ENCODE measurements at regions not wholly inside any gene's neighbourhood (a gene's known extent, or its start where the extent isn't known, plus 50 kb on each side); places are given as distances from the start of the nearest gene placed in this dataset.

DNA sequence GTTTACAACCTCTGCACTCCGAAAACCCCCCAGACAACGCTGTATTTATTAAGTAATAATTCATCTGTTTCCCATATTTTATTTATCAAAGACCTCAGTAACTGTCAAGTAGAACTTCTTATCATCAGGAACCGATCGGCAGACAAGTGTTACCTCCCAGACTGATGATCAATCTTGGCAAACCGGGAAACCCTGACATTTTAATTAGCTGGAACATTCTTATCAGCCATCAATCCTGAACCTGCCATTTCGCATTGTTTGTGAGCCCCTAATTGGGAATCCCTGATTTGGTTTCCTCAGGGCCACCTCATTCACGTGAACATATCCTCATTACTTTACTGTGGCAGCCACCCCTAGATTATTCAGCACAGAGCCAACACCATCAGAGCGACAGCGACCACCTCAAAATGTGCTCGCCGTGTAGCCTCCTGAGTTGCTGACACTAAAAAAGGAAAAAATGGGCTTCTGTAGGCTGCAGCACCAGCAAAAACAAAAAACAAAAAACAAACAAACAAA is 93.6 kb upstream of the SDK1 start:
- no peaks in the 10 kb centered on the region for H3K4me1 Mint-ChIP-seq
- H3K27me3 Mint-ChIP-seq: no peaks in the 10 kb centered on the region
- no peaks in the 10 kb centered on the region for H3K36me3 Mint-ChIP-seq (ENCODE audit: low read depth)
- CTCF ChIA-PET: no interaction called here
- DNase-seq: peak; percentile 4
- no peak overlapping the region for H3K4me3 Mint-ChIP-seq
- POLR2A ChIA-PET: no interaction called here
- no peaks in the 10 kb centered on the region for H3K9me3 Mint-ChIP-seq
- no peak overlapping the region for H3K27ac Mint-ChIP-seq

- DNase-seq: peak; percentile 13
- Mint-ChIP-seq H3K4me3 (no peak overlapping the region), H3K36me3 (ENCODE audit: low read depth) (no peaks in the 10 kb centered on the region), H3K4me1 (no peaks in the 10 kb centered on the region), H3K9me3 (no peaks in the 10 kb centered on the region), H3K27ac (no peak overlapping the region), H3K27me3 (no peaks in the 10 kb centered on the region)
- POLR2A ChIA-PET: no interaction called here
- CTCF ChIA-PET: no interaction called here
Observed at GRCh38 chr7:3210531-3210930, 90.5 kb upstream of the SDK1 start.

DNA sequence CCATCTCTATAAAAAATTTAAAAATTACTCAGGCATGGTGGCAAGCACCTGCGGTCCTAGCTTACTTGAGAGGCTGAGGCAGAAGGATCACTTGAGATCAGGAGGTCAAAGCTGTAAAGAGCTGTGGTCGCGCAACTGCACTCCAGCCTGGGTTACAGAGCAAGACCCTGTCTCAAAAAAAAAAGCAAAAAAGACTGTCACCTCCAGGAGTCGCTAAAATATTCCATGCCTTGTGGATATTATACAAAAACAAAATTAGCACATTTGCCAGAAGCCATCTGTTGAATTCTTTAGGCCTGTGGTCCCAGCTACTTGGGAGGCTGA is 87.0 kb upstream of the SDK1 start:
- no peak for DNase-seq

DNA sequence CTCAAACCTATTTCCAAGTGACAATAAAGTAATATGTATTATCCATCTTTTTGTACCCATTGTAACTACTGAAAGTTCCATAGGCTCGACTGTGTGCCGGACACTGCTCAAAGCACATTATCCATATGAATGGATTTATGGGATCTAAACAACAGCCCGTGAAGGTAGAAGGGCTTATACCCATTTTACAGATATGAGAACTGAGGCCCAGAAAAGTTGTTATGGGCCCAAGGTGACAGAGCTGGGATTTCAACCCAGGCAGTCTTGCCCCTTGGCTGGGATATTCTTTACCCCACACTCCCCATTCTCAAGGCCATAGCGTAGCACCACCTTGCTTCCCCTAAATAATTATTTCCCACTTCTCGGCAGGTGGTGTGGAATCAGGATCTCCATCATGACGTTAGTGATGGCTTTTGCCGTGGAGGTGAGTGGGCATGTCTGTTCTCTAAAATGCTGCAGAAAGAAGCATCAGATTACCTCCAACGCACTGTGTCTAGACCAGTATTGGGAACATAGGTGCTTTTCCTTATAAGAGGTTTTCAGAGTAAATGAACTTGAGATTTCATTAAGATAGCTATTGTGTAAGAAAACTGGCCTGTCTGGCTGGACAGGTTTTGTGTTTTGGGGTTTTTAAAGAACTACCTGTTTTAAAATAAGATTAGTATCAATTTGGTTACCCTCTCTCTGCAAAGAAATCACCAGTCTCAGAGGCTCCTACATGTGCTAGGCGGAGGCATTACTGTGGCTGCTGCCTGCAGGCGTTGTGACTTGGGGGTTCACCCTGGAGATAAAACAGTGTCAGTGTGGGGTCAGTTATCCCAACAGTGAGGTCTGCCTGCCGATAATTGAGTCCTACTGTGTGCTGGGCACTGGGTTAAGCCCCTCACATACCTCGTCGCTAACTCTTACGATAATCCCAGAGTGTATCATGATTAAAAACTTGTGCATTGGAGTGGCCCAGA is 85.1 kb upstream of the SDK1 start:
- Mint-ChIP-seq H3K27ac (no peak overlapping the region), H3K36me3 (ENCODE audit: low read depth) (no peaks in the 10 kb centered on the region), H3K4me1 (no peaks in the 10 kb centered on the region), H3K9me3 (no peaks in the 10 kb centered on the region), H3K27me3 (peaks cover 22% of the 10 kb centered on the region), H3K4me3 (no peak overlapping the region)
- peak; percentile 6 for DNase-seq
- CTCF ChIA-PET: no interaction called here
- POLR2A ChIA-PET: no interaction called here

More for the DNA sequence above, 87.0 kb upstream of the SDK1 start:
- H3K27me3 Mint-ChIP-seq: peaks cover 13% of the 10 kb centered on the region
- no peak overlapping the region for H3K4me3 Mint-ChIP-seq
- H3K4me1 Mint-ChIP-seq: no peaks in the 10 kb centered on the region
- H3K27ac Mint-ChIP-seq: no peak overlapping the region
- ChIA-PET POLR2A (no interaction called here), CTCF (no interaction called here)
- no peaks in the 10 kb centered on the region for H3K36me3 Mint-ChIP-seq (ENCODE audit: low read depth)
- H3K9me3 Mint-ChIP-seq: no peaks in the 10 kb centered on the region

- Mint-ChIP-seq H3K27me3 (peaks cover 24% of the 10 kb centered on the region), H3K9me3 (no peaks in the 10 kb centered on the region), H3K36me3 (ENCODE audit: low read depth) (no peaks in the 10 kb centered on the region), H3K27ac (no peak overlapping the region), H3K4me3 (no peak overlapping the region), H3K4me1 (no peaks in the 10 kb centered on the region)
- POLR2A ChIA-PET: no interaction called here
- DNase-seq: peak; percentile 2
- CTCF ChIA-PET: interaction anchor here (0.7 kb wide), 1 partner anchor 125 kb away, joined by 3 read pairs; no protein-coding TSS in a partner anchor
Observed at GRCh38 chr7:3217166-3217565, 83.9 kb upstream of the SDK1 start.

- no peak for DNase-seq
- Mint-ChIP-seq H3K36me3 (ENCODE audit: low read depth) (no peaks in the 10 kb centered on the region), H3K27ac (no peak overlapping the region), H3K4me1 (no peaks in the 10 kb centered on the region), H3K27me3 (peaks cover 26% of the 10 kb centered on the region), H3K4me3 (no peak overlapping the region), H3K9me3 (no peaks in the 10 kb centered on the region)
- ChIA-PET POLR2A (no interaction called here), CTCF (interaction anchor here (0.7 kb wide), 1 partner anchor 269 kb away, joined by 3 read pairs; no protein-coding TSS in a partner anchor)
Observed at GRCh38 chr7:3218411-3219225, 82.4 kb upstream of the SDK1 start.

DNA sequence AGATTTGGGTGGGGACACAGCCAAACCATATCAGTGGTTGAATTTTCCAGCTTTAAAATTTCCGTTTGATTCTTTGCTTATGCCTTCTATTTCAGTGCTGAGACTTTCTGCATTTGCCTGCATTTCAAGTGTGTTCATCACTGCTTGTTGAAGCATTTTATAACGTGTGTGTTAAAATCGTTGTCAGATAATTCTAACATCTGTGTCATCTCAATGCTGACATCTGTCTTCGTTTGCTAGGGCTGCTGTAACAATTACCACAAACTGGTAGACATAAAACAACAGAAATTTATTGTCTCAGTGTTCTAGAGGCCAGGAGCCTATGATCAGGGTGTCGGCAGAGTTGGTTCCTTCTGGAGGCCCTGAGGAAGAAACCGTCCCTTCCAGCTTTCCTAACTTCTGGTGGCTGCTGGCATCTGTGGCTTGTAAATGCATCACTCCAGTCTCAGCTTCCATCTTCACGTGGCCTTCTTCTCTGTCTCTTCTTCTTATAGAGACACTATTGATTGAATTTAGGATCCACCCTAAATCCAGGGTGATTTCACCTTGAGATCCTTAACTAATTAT is 71.1 kb upstream of the SDK1 start:
- H3K27me3 Mint-ChIP-seq: peaks cover 25% of the 10 kb centered on the region
- POLR2A ChIA-PET: no interaction called here
- no peak overlapping the region for H3K4me3 Mint-ChIP-seq
- no peak for DNase-seq
- H3K27ac Mint-ChIP-seq: no peak overlapping the region
- peaks cover 2% of the 10 kb centered on the region for H3K9me3 Mint-ChIP-seq
- CTCF ChIA-PET: no interaction called here
- peaks cover 9% of the 10 kb centered on the region for H3K4me1 Mint-ChIP-seq
- H3K36me3 Mint-ChIP-seq (ENCODE audit: low read depth): no peaks in the 10 kb centered on the region

GRCh38 chr7:3230908-3231307 is 70.1 kb upstream of the SDK1 start:
- peaks cover 8% of the 10 kb centered on the region for H3K9me3 Mint-ChIP-seq
- ChIA-PET CTCF (interaction anchor here (1.1 kb wide), 1 partner anchor 12 kb away, joined by 4 read pairs; no protein-coding TSS in a partner anchor), POLR2A (no interaction called here)
- no peak for DNase-seq
- H3K4me1 Mint-ChIP-seq: peaks cover 9% of the 10 kb centered on the region
- H3K27me3 Mint-ChIP-seq: peaks cover 26% of the 10 kb centered on the region
- H3K36me3 Mint-ChIP-seq (ENCODE audit: low read depth): no peaks in the 10 kb centered on the region
- no peak overlapping the region for H3K4me3 Mint-ChIP-seq
- no peak overlapping the region for H3K27ac Mint-ChIP-seq

DNA sequence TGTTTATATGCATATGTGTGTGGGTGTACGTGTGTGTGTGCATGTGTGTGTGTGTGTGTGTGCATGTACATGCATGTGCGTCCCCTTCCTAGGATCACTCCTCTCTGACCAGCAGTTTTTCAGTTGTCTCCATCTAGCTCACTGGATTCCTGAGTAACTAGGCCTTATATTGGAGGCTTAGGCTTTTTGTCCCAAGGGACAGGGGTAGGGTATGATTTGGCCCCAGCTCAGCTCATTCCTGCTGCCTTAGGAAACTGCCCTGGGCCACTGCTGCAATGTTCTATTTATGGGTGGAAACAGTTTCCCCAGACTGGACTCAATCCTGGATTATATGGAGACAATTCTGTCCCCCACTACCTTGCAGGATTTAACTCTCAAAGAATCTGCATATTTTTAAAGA is 68.8 kb upstream of the SDK1 start:
- Mint-ChIP-seq H3K27me3 (peaks cover 17% of the 10 kb centered on the region), H3K4me1 (peaks cover 6% of the 10 kb centered on the region), H3K27ac (no peak overlapping the region), H3K4me3 (no peak overlapping the region), H3K36me3 (ENCODE audit: low read depth) (no peaks in the 10 kb centered on the region), H3K9me3 (peaks cover 10% of the 10 kb centered on the region)
- CTCF ChIA-PET: no interaction called here
- POLR2A ChIA-PET: no interaction called here
- DNase-seq: no peak

GRCh38 chr7:3233301-3233700 is 67.8 kb upstream of the SDK1 start:
- DNase-seq: no peak
- ChIA-PET CTCF (interaction anchor here (0.6 kb wide), 1 partner anchor 49 kb away, joined by 3 read pairs; no protein-coding TSS in a partner anchor), POLR2A (no interaction called here)
- Mint-ChIP-seq H3K27me3 (peaks cover 21% of the 10 kb centered on the region), H3K4me3 (no peak overlapping the region), H3K9me3 (peaks cover 15% of the 10 kb centered on the region), H3K27ac (no peak overlapping the region), H3K36me3 (ENCODE audit: low read depth) (no peaks in the 10 kb centered on the region), H3K4me1 (peaks cover 2% of the 10 kb centered on the region)

DNA sequence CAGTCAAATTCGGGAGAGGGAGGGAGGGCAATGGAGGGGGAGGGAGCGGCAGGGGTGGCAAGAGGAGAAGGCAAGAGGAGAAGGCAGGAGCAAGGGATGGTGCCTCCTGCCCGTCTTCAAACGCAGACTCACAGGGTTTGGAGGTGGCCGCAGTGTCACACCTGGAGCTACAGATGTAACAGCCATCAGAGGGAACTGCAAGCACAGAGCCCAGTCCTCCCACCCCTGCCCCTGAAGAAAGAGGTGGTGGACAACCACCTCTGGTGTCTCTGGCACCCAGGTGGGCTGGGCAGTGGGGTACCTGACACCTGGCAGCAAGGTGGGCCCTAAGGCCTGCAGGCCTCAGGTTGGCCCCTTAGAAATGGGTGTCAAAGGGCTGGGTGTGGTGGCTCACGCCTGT is 67.0 kb upstream of the SDK1 start:
- Mint-ChIP-seq H3K4me3 (no peak overlapping the region), H3K27me3 (peaks cover 21% of the 10 kb centered on the region), H3K9me3 (peaks cover 15% of the 10 kb centered on the region), H3K36me3 (ENCODE audit: low read depth) (no peaks in the 10 kb centered on the region), H3K4me1 (no peaks in the 10 kb centered on the region), H3K27ac (no peak overlapping the region)
- ChIA-PET POLR2A (no interaction called here), CTCF (interaction anchor here (0.6 kb wide), 1 partner anchor 50 kb away, joined by 3 read pairs; no protein-coding TSS in a partner anchor)
- no peak for DNase-seq

- peaks cover 15% of the 10 kb centered on the region for H3K9me3 Mint-ChIP-seq
- POLR2A ChIA-PET: no interaction called here
- CTCF ChIA-PET: no interaction called here
- no peaks in the 10 kb centered on the region for H3K36me3 Mint-ChIP-seq (ENCODE audit: low read depth)
- peaks cover 14% of the 10 kb centered on the region for H3K27me3 Mint-ChIP-seq
- DNase-seq: no peak
- H3K4me1 Mint-ChIP-seq: no peaks in the 10 kb centered on the region
- H3K4me3 Mint-ChIP-seq: no peak overlapping the region
- H3K27ac Mint-ChIP-seq: no peak overlapping the region
Observed at GRCh38 chr7:3234851-3235250, 66.2 kb upstream of the SDK1 start.

DNA sequence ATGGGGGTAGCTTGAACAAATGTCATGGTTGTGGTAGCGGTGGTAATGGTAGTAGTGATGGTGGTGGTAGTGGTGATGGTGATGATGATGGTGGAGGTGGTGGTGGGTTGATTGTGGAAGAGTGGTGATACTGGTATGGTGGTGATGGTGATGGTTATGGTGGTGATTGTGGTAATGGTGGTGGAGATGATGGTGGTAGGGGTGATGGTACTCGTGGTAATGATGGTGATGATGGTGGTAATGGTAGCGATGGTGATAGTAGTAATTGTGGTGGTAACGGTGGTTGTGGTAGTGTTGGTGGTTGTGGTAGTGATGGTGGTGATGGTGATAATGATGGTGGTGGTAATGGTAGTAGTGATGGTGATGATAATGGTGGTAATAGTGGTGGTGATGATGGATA is 65.7 kb upstream of the SDK1 start:
- Mint-ChIP-seq H3K36me3 (ENCODE audit: low read depth) (no peaks in the 10 kb centered on the region), H3K9me3 (peaks cover 15% of the 10 kb centered on the region), H3K27ac (no peak overlapping the region), H3K4me3 (no peak overlapping the region), H3K27me3 (peaks cover 13% of the 10 kb centered on the region), H3K4me1 (no peaks in the 10 kb centered on the region)
- no peak for DNase-seq
- ChIA-PET POLR2A (no interaction called here), CTCF (no interaction called here)

All from activated CD4-positive, alpha-beta memory T cell treated with anti-CD3 and anti-CD28 coated beads, Interleukin-2, amount 10 ng/mL, durations not matched to agents 7 days and 5 days (primary cell).